AG09319 (cell line): ENCODE measurements at regions not wholly inside any gene's neighbourhood (a gene's known extent, or its start where the extent isn't known, plus 50 kb on each side); places are given as distances from the start of the nearest gene placed in this dataset.

Experiments used
- DNase-seq: peaks from one replicate; pipeline ENCODE4 v3.0.0-alpha.2; 2010; ENCODE audit warnings: low read depth; ENCODE audit errors: extremely low read depth
- TF ChIP-seq, protein P1 (sequence below): IDR thresholded peaks from 2 replicates; pipeline ENCODE4 v1.5.1; 2011; ENCODE audit warnings: low read depth, mild to moderate bottlenecking, inconsistent platforms, low read length, moderate library complexity

DNA sequence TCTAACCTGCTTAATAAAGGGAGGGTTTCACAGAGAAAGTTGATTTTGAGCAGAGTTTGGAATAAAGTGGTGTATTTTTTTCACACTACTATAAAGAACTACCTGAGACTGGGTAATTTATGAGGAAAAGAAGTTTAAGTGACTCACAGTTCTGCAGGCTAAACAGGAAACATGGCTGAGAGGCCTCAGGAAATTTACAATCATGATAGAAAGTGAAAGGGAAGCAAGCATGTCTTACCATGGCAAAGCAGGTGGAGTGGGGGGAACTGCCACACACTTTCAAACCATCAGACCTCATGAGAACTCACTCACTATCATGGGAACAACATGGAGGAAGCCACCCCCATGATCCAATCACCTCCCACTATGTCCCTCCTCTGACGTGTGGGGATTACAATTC, 546.7 kb downstream of the EPHA4 start:
- no peak for DNase-seq
- TF ChIP-seq, protein P1, sequence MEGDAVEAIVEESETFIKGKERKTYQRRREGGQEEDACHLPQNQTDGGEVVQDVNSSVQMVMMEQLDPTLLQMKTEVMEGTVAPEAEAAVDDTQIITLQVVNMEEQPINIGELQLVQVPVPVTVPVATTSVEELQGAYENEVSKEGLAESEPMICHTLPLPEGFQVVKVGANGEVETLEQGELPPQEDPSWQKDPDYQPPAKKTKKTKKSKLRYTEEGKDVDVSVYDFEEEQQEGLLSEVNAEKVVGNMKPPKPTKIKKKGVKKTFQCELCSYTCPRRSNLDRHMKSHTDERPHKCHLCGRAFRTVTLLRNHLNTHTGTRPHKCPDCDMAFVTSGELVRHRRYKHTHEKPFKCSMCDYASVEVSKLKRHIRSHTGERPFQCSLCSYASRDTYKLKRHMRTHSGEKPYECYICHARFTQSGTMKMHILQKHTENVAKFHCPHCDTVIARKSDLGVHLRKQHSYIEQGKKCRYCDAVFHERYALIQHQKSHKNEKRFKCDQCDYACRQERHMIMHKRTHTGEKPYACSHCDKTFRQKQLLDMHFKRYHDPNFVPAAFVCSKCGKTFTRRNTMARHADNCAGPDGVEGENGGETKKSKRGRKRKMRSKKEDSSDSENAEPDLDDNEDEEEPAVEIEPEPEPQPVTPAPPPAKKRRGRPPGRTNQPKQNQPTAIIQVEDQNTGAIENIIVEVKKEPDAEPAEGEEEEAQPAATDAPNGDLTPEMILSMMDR: no peak

DNA sequence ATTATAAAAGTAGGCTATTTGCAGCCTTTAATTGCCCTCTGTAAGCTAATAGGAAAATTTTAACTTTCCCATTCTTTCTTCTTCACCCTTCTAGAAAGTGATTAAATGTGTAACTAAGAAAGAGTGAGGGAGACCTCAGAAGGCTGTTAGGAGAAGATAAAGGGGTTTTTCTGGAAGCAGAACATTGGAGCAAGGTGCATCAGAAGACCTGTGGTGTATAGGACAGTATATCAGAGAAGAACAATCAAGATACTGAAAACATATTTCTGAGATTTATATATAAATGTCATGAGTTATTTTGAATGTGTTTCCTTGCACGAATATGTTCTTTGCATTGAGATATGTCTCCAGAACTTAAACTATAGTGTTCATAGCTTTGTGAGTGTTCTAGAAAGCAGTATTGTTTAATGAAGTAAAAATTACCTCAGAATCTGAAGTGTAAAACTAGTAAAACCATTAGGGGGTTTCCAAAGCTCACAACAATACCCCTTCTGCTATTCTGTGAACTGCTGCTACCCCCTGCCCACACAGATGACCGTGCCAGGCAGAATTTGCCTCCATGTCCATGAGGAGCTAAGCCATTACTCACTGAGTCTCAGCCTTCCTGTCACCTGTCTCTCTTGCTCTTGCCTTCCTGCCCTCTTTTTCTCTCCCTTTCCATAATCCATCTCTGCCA, 537.9 kb downstream of the EPHA4 start:
- TF ChIP-seq, protein P1: no peak

DNA sequence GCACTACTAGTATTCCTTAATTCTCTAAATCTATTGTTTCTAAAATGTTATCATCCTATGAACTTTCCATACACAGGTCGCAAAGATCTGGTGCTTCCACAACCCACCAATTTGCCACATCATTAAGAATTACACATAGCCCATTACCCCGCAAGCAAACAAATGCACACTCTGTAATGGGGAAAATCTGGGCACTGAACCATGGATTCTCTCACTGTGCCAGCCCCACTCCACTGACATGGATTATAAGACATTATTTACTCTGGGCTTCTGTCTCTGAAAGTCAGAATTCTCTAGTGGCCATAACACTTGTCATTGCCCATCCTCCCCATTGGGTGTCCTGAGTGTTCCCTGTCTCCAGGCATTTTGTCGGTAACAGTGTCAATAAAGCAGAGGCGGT, 537.1 kb downstream of the EPHA4 start:
- DNase-seq: no peak
- TF ChIP-seq, protein P1: no peak

More for the DNA sequence above, 537.9 kb downstream of the EPHA4 start:
- no peak for DNase-seq

DNA sequence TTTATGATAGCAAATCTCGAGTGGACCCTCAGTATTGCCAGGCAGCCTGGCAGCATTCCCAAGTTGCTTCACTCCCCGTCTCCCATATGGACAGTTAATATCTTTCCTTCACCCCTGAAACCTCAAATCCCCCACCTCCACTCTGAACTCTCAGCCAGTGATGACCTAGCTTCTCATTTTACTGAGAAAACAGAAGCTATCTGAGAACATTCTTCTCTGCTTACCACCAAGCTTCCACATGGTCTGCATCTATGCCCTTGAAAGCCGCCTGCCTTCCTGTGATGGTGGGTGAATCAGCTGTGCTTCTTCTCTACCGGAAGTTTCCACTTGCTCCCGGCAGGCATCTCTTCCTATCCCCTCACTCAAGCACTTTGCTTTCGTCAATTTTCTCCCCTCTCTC, 529.2 kb downstream of the EPHA4 start:
- DNase-seq: no peak
- TF ChIP-seq, protein P1: no peak

DNA sequence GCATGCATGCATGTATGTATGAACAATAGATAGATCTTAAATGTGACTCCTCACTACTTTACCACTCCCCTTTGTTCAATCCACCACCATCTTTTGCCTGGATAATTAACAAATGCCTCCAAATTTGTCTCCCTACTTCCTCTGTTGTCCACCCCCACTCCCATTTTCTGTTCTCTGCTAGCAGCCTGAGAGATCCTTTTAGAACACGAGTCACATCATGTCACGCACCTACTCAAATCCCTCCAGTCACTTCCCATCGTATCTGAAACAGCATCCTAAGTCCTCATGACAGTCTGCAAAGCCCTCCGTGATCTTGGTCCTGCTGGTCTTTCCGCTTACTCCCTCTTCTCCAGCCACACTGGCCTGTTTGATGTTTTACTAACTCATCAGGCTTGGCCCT, 527.3 kb downstream of the EPHA4 start:
- no peak for DNase-seq
- TF ChIP-seq, protein P1: no peak

DNA sequence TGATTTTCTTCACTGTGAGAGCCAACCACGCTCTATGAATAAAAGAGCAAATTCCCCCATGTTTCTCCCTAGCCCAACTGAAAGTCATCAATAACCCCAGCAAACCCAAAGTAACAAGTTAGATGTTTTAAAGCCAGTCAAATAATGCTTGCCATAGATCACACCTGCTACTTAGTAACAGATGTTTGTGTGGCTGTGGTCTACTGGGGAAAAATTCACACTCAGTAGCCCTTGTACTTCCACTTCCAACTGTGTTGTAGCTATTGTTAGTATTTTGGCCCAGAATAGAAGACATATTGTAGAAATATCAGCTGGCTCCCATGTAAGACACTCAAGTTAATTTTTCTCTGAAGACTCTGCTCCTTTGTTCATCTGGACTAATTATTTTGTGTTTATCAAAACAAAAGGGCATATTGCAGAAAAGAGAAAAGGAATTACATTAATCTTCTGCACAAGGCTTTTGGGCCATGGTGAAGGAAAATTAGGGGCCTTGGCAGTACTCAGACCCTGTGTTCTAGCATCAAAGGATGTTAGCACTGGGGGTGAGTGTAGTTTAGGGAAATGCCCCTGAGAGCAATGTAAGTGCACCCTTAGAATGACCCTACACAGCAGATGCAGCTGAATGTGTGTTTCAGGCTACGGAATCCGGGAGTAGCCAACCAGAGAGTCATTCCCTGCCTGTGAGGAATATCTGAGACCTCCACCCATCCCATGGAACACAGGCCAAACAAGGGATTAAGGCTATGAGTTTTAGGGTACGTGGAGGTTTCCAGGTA, 521.9 kb downstream of the EPHA4 start:
- DNase-seq: no peak
- TF ChIP-seq, protein P1: no peak

DNA sequence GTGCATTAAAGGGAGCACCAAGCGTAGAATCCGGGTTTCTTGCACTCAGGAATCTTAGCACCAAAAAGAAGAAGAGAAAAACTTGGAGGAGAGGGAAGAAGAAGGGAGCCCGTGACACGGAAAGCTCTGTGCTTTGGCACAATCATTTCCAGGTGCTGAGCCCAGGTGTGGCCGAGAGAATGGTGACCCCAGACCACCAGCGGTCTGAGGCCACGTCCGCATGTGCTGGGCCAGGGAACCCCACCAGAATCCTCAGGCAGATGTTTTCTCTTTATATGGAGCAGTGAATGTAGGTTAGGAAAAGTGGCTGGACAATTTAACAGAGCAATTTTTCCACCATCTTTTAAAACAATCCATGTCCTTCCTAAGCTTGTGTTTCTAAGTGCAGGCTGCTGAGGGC, 520.9 kb downstream of the EPHA4 start:
- no peak for DNase-seq
- TF ChIP-seq, protein P1: no peak
